Lower leg skin (tissue), 3 donors: ENCODE measurements at regions not wholly inside any gene's neighbourhood (a gene's known extent, or its start where the extent isn't known, plus 50 kb on each side); places are given as distances from the start of the nearest gene placed in this dataset.

Experiments
- CTCF ChIP-seq, 3 donors: fragments of 450-650 bp; IDR thresholded peaks; one replicate each; pipeline ENCODE4 v1.5.1; 2016; ENCODE audit warnings: antibody characterized with exemption in 3 of 3, mild to moderate bottlenecking in 3 of 3, moderate library complexity in 2 of 3
- POLR2A ChIP-seq, 2 donors: fragments of 450-650 bp; IDR thresholded peaks; one replicate each; pipeline ENCODE4 v1.6.1; 2016 to 2017; ENCODE audit warnings: antibody characterized with exemption in 2 of 2, mild to moderate bottlenecking in 1 of 2, moderate library complexity in 1 of 2

GRCh38 chr5:98564836-98565235 is 208.6 kb upstream of the RGMB start:
- TF ChIP-seq CTCF (IDR thresholded peaks at IDR 0.05) (no peak), POLR2A (IDR thresholded peaks at IDR 0.05) (no peak)
